ENCODE measurements at regions not wholly inside any gene's neighbourhood (a gene's known extent, or its start where the extent isn't known, plus 50 kb on each side); places are given as distances from the start of the nearest gene placed in this dataset.
"Not testable (repeated sequence)": the region's sequence is repeated elsewhere in the genome, so short reads cannot be mapped to it uniquely, and the experiment has no call there.

- peak in 1 of 4 experiments; percentile 21 for DNase-seq
Observed at GRCh38 chr12:38384816-38385378, 68.3 kb downstream of the ALG10B start.

DNA sequence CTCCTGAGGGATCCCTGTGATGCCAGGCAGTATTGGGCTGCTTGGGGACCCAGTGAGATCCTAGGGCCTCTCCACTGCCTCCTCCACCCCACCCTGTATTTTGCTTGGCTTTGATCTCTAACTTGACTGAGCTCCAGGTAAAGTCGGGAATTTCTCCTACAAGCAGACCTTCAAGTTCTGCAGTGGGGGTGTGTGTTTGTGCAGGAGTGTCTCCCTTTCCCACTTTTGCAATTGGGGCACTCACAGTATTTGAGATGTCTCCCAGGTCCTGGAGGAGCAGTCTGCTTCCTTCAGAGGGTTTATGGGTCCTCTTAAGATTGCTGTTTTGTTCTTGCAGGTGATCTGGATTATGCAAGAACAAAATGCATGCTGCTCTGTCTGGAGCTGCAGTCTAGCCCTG is 68.9 kb downstream of the ALG10B start:
- DNase-seq = no peak

GRCh38 chr12:38386205-38386985 is 69.8 kb downstream of the ALG10B start:
- peak; percentile 31 to 69 (median 51) for DNase-seq

- DNase-seq = no peak
Observed at GRCh38 chr12:38389614-38390013, 73.0 kb downstream of the ALG10B start.

GRCh38 chr12:38391007-38391406 is 74.4 kb downstream of the ALG10B start:
- peak in 1 of 4 experiments; percentile 5 for DNase-seq

GRCh38 chr12:38392554-38393144 is 76.1 kb downstream of the ALG10B start:
- peak; percentile 53 to 88 (median 74) for DNase-seq

- no peak for DNase-seq
Observed at GRCh38 chr12:38399711-38400206, 83.2 kb downstream of the ALG10B start.

DNA sequence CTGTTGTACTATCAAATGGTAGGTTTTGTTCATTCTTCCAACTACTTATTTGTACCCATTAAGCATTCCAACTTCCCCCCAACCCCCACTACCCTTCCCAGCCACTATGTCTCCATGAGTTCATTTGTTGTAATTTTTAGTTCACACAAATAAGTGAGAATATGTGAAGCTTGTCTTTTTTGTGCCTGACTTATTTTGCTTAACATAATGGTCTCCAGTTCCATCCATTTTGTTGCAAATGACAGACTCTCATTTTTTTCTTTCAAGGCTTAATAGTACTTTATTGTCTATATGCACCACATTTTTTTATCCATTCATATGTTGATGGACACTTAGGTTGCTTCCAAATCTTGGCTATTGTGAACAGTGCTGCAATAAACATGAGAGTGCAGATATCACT is 86.2 kb downstream of the ALG10B start:
- DNase-seq = no peak

GRCh38 chr12:38409511-38409910 is 92.9 kb downstream of the ALG10B start:
- DNase-seq = peak in 1 of 4 experiments; percentile 13

DNA sequence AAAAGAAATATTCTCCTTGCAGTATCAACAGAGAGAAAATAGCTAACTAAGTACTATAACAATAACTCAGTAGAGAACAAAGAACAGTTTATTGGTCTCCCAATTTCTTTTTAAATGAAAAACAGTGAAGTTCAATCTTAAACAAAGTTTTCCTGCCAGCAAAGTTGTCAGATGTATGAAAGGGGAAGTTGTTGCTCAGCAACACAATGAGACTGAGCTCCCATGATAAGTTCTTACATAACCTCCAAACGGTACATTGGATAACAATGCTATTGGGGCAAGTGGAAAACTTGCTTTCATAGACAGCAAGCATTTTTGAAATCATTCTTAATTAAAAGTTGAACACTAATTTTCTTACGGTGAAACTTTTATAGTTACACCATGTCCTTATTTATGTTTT is 94.9 kb downstream of the ALG10B start:
- DNase-seq = peak; percentile 54 to 87 (median 66)

GRCh38 chr12:38411946-38412345 is 95.4 kb downstream of the ALG10B start:
- DNase-seq = no peak

DNA sequence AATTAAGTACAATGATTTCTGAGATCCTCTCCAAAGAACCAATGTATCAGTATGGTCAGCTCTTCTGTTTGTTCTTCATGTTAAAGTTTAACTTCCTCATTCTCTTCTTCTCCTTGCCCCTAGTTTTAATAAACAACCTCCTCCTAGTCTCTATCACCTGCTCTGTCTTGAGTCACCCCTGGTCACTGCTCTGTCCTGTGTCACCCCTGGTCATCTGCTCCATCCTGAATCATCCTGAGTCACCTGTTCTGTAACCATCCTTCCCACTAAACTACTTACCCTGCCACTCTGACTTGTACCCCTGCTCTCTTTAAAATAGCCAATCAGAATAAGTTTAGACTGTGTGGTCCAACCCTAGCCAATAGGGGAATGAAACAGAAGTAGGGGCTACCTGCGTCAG is 100.5 kb downstream of the ALG10B start:
- DNase-seq = peak in 3 of 4 experiments; percentile 5 to 48 (median 13)

- DNase-seq = peak in 3 of 4 experiments; percentile 3 to 36 (median 8)
Observed at GRCh38 chr12:38424436-38424835, 107.9 kb downstream of the ALG10B start.

- DNase-seq = no peak
Observed at GRCh38 chr12:38427442-38427841, 110.9 kb downstream of the ALG10B start.

DNA sequence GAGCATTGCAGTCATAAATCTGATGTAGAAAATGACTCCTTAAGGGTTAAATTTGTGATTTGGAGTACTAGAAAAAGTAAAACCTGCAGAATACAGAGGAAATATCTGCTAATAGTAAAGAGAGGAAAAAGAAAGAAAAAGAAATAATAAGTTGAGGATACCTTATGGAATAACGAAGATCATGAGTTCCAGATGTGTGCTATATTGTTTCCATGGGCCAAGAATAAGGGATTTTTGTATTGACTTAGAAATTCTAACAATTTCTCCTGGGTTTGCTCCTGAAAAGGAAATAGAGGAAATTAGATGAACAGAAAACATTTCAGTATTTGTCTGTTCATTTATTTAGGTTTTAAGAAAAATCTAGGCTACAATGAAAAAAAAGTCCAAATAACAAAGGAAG is 115.3 kb downstream of the ALG10B start:
- DNase-seq = no peak

- not testable (repeated sequence) for DNase-seq
Observed at GRCh38 chr12:38441871-38442281, 125.3 kb downstream of the ALG10B start.

DNA sequence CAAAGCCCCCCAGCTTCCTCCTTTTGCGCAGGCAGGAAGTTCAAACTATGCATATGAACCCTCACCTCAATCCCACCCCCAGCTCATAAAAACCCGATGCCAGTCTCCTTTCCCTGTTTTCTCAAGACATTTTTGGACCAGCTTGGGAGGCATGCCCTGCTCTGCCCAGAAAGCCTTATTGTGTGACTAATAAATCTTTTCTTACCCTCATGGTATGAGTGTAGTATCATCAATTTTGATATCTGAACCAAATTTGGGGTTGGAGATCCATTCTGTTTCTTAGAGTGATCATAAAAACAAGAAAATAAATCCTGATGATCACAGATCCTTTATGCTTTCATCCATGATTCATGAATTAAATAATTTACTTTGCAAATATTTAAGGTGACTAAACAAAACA is 128.5 kb downstream of the ALG10B start:
- no peak for DNase-seq

DNA sequence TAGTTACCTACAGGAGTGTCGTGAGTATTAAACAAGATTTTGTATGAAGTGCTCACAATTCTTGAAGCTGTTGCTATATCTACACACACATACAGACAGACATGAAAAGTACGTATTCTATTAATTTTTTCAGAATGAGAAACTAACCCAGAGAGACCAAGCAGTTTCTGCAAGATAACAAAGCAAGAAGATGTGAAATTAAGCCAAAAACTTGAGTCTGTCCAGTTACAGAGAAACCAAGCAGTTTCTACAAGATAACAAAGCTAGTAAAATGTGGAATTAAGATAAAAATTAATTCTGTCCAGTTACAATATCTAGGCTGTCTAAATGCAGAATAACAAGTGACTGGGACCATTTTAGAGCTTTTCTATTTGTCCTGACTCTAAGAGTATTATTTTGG is 132.4 kb downstream of the ALG10B start:
- DNase-seq = no peak

- no peak for DNase-seq
Observed at GRCh38 chr12:38456537-38457120, 140.1 kb downstream of the ALG10B start.

DNA sequence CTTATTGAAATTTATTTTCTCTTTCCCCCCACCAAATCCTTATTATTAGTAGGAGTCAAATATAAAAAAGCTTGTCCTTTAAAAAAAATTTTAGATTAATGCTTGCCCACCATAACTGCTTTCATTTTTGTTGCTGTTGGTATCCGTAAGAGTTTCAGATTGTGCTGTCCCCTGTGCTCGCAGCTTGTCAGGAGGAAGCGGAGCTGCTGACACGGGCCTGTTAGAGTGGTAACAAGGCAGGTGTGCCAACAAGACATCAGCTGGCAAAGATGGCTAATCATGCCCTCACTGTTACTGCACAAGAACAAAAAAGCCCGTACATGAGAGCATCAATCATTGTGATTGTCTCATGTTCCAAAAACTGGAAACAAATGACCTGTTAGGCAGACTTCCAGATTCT is 148.4 kb downstream of the ALG10B start:
- DNase-seq = no peak

- DNase-seq = no peak
Observed at GRCh38 chr12:38469715-38470114, 153.1 kb downstream of the ALG10B start.

DNA sequence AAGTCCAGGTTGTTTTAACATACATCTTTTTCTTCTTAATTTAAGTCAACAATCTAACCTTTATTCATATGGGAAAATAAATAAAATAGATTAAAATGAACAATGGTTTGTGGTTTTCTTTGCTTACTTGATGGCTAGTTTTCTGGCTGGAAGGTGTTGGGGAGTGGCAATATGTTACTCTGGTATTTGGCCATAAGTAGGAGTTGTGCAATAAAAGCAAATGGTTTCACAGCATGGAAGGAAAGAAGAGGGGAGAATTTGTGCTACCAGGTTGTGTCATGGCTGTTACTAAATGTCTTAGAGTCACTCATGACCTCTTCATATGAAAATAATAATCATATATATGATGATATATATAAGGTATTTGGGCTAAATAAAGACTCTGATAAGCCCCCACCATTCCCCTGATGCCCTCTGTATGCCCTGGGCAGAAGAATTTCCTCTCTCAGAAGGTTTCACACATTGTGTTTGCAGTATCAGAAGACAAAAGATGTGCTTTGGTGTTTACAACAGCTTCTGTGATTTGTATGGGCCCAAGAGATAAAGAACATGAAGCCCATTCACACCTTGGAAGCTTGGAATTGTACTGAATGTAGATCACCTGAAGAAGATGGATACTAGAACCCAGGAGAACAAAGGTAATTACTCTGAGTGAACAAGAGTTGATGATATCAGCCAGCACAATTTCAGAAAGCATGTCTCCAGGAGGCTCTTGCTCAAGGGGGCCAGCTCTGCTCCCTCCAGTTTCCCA is 160.9 kb downstream of the ALG10B start:
- no peak for DNase-seq

DNA sequence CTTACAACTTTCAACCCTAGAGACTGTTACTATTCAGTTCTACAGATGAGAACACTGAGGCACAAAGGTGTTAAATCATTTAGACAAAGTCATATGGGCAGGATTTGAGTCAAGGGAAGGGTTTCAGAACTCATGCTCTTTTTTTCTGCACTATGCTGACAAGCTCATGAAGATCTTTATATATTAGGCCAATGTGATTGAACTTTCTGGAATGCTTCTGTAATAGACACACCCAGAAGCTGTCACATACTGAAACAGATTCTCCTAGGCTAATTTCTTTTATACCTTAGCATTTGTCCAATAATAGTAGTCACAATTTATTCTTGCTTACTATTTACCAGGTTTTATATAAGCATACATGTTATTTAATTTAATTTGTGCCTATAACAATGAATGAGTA is 164.0 kb downstream of the ALG10B start:
- DNase-seq = no peak
